ENCODE measurements at regions not wholly inside any gene's neighbourhood (a gene's known extent, or its start where the extent isn't known, plus 50 kb on each side); places are given as distances from the start of the nearest gene placed in this dataset.

DNA sequence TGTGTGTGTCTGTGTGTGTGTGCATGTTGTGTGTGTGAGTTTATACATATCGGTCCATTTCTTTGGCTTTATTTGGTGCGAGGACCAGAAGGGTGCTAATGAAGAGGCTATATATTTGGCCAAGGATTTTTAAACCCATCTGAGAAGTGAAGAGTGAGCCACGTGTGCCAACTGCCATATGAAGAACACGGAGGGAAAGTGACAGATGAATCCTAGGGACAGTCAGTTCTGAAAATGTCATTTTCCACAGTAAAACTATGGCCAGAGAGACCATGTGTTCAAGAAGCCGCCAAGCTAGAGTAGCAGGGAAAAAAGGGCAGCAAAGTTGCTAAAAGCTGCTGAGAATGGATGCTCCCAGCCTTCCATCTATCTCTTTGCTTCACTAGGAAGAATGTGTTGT is 297.3 kb upstream of the LMCD1 start:
- TF ChIP-seq, protein P1, sequence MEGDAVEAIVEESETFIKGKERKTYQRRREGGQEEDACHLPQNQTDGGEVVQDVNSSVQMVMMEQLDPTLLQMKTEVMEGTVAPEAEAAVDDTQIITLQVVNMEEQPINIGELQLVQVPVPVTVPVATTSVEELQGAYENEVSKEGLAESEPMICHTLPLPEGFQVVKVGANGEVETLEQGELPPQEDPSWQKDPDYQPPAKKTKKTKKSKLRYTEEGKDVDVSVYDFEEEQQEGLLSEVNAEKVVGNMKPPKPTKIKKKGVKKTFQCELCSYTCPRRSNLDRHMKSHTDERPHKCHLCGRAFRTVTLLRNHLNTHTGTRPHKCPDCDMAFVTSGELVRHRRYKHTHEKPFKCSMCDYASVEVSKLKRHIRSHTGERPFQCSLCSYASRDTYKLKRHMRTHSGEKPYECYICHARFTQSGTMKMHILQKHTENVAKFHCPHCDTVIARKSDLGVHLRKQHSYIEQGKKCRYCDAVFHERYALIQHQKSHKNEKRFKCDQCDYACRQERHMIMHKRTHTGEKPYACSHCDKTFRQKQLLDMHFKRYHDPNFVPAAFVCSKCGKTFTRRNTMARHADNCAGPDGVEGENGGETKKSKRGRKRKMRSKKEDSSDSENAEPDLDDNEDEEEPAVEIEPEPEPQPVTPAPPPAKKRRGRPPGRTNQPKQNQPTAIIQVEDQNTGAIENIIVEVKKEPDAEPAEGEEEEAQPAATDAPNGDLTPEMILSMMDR (IDR thresholded peaks at IDR 0.05; ENCODE audit: insufficient read depth, low read length, severe bottlenecking), result no peak
- Histone ChIP-seq H3K27me3 (ENCODE audit: control insufficient read depth, insufficient read depth, low read length) (no peaks in the 10 kb centered on the region), H3K4me3 (ENCODE audit: low read depth, low read length) (no peak overlapping the region), H3K36me3 (ENCODE audit: control insufficient read depth, insufficient read depth, low read length) (no peaks in the 10 kb centered on the region)
- DNase-seq (ENCODE audit: low read depth) (no peak), FAIRE-seq (no peak)

DNA sequence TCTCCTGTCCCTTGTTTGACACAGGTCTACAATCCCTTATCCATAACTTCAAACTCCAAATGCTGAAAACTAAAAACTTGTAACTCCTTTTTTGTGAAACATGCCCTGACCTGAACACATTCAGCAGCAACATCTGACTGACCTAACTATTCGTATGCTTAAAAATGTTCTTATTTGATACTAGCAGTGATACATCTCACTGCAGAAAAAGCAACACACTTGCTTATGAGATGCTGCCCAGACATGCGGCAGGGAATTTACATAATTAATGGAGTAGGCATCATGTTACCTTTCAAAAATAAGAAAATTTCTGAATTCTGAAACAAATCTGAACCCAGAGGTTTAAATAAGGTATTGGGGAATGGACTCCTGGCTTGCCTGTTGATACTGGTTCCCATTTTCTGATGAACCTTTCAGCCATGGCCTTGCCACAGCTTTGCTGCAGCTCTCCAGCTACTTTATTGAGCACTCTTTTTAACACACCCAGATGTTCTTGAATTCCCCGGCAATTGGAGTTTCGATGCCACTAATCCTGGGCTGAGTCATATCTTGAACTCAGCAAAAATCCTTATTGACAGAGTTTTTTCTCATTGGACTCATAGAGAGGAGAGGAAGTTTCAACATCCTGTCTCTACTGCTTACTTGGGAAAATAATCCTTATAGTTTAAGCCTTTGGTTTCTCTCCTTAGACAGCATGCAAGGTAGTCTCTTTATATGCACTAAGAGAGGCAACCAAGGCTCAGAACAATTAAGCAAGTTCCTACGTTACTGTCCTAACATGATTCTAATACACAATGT is 296.6 kb upstream of the LMCD1 start:
- Histone ChIP-seq H3K4me3 (ENCODE audit: low read depth, low read length) (no peak overlapping the region), H3K27me3 (ENCODE audit: control insufficient read depth, insufficient read depth, low read length) (no peaks in the 10 kb centered on the region), H3K36me3 (ENCODE audit: control insufficient read depth, insufficient read depth, low read length) (no peaks in the 10 kb centered on the region)
- FAIRE-seq (no peak), DNase-seq (ENCODE audit: low read depth) (peak; percentile 90)
- TF ChIP-seq, protein P1 (IDR thresholded peaks at IDR 0.05; ENCODE audit: insufficient read depth, low read length, severe bottlenecking), result no peak

DNA sequence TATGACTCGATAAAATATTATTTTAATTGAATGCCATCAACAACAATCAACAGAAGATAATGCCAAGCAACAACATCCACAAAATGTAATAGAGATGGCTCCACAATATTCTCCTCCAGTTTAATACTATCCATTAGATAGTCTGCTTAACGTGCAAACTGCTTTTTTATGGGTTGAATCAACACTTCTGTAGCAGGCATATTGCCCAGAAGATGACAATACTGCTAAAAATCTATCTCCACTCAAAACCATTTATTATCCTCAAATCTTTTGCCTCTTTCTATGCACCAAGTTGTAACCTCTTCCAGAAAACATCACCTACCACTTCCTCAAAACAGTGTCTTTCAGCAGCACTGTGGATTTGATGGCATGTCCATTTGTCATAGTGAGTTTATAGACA is 295.7 kb upstream of the LMCD1 start:
- FAIRE-seq (no peak), DNase-seq (ENCODE audit: low read depth) (no peak)
- H3K27me3 ChIP-seq (ENCODE audit: control insufficient read depth, insufficient read depth, low read length), result no peaks in the 10 kb centered on the region
- no peak overlapping the region for H3K4me3 ChIP-seq (ENCODE audit: low read depth, low read length)
- TF ChIP-seq, protein P1 (IDR thresholded peaks at IDR 0.05; ENCODE audit: insufficient read depth, low read length, severe bottlenecking), result no peak
- no peaks in the 10 kb centered on the region for H3K36me3 ChIP-seq (ENCODE audit: control insufficient read depth, insufficient read depth, low read length)

DNA sequence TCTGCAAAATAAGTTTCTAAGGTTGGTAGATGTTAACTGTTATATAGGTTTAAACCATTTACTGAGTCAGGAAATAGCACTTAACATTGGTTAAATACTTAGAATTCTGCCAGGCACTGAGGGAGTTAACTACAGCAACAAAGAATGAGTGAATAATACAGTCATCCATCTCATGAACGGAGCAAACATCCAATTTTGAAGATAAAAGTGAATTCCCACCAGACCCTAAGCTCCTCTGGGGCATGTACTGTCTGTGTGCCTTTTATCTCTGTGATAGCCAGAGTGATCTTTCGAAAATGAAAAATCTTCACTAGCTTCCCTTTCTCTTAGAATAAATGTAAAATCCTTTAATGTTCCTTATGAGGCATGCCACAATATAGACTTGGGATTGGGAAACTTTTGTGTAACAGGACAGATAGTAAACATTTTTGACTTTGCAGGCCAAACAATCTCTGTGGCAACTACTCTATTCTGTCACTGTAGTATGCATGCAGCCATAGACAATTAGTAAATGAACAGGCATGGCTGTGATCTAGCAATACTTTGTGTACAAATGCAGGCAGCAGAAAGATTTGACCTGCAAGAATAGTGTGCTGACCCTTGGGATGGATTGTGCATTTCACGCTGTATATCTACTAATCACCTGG is 294.5 kb upstream of the LMCD1 start:
- no peaks in the 10 kb centered on the region for H3K36me3 ChIP-seq (ENCODE audit: control insufficient read depth, insufficient read depth, low read length)
- no peak overlapping the region for H3K4me3 ChIP-seq (ENCODE audit: low read depth, low read length)
- TF ChIP-seq, protein P1 (IDR thresholded peaks at IDR 0.05; ENCODE audit: insufficient read depth, low read length, severe bottlenecking), result no peak
- no peak for FAIRE-seq
- DNase-seq (ENCODE audit: low read depth), result no peak
- no peaks in the 10 kb centered on the region for H3K27me3 ChIP-seq (ENCODE audit: control insufficient read depth, insufficient read depth, low read length)

DNA sequence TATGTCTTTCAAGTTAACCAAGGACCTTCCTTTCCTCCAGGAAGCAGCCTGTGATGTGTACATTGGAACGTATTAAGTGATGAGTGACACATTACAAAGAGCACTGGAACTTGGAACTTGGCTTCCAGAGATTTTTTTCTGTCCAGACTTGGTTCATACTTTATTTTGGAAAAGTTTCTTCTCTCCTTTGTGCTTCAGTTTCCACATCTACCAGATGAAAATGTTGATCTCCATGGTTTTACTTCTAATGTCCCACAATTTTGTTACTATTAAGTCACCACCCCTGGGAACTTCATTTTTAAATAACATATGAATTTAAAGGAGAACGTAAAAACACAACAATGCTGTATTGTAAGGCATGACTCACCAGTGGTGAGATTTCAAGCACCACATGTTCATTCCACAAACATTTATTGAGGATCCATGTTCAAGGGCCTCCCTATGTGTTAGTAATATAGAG is 290.7 kb upstream of the LMCD1 start:
- Histone ChIP-seq H3K36me3 (ENCODE audit: control insufficient read depth, insufficient read depth, low read length) (no peaks in the 10 kb centered on the region), H3K27me3 (ENCODE audit: control insufficient read depth, insufficient read depth, low read length) (no peaks in the 10 kb centered on the region), H3K4me3 (ENCODE audit: low read depth, low read length) (no peak overlapping the region)
- TF ChIP-seq, protein P1 (IDR thresholded peaks at IDR 0.05; ENCODE audit: insufficient read depth, low read length, severe bottlenecking), result no peak
- DNase-seq (ENCODE audit: low read depth) (peak; percentile 87), FAIRE-seq (peak; percentile 50)

Measured in bronchial epithelial cell (primary cell).